Neural cell (in vitro differentiated cells): ENCODE measurements at regions not wholly inside any gene's neighbourhood (a gene's known extent, or its start where the extent isn't known, plus 50 kb on each side); places are given as distances from the start of the nearest gene placed in this dataset.

Source experiments
- H2AFZ ChIP-seq: fragments of 200-600, 300-800 bp; sonication (generic), shearing (Covaris generic); 2 replicates; pipeline ENCODE4 v1.6.0; 2014; ENCODE audit warnings: low read depth, mild to moderate bottlenecking, antibody characterized with exemption, low read length, moderate library complexity
- H3F3A ChIP-seq: fragments of 200-600 bp; shearing (Covaris generic); 2 replicates; pipeline ENCODE4 v1.6.1; 2016; ENCODE audit warnings: mild to moderate bottlenecking, moderate library complexity, mixed read lengths, antibody characterized with exemption, low read length; ENCODE audit not compliant: insufficient read depth, poor library complexity, severe bottlenecking
- H3K27ac ChIP-seq: fragments of 200-600, 300-800 bp; sonication (generic), shearing (Covaris generic); 2 replicates; pipeline ENCODE4 v1.5.1; 2014; ENCODE audit warnings: mild to moderate bottlenecking, low read length, moderate library complexity
- H3K27me3 ChIP-seq: fragments of 300-800, 200-600 bp; sonication (generic), shearing (Covaris generic); 2 replicates; pipeline ENCODE4 v1.6.0; 2014; ENCODE audit warnings: mild to moderate bottlenecking, low read depth, low read length, moderate library complexity; ENCODE audit not compliant: insufficient read depth
- H3K36me3 ChIP-seq: fragments of 300-800, 200-600 bp; sonication (generic), shearing (Covaris generic); 2 replicates; pipeline ENCODE4 v1.5.1; 2014; ENCODE audit warnings: mild to moderate bottlenecking, antibody characterized with exemption, low read length, moderate library complexity; ENCODE audit not compliant: insufficient read depth
- H3K4me2 ChIP-seq: fragments of 300-800, 200-600 bp; sonication (generic), shearing (Covaris generic); 2 replicates; pipeline ENCODE4 v1.6.0; 2014; ENCODE audit warnings: mild to moderate bottlenecking, low read length
- H3K4me3 ChIP-seq: fragments of 300-800, 200-600 bp; sonication (generic), shearing (Covaris generic); 2 replicates; pipeline ENCODE4 v1.5.1; 2014; ENCODE audit warnings: mild to moderate bottlenecking, low read length, moderate library complexity
- H3K79me2 ChIP-seq: fragments of 200-600 bp; shearing (Covaris generic); replicated peaks from 2 replicates; pipeline ENCODE4 v1.6.0; 2014; ENCODE audit warnings: mild to moderate bottlenecking, low read length, moderate library complexity; ENCODE audit not compliant: insufficient read depth
- H3K9ac ChIP-seq: fragments of 300-800, 200-600 bp; sonication (generic), shearing (Covaris generic); 2 replicates; pipeline ENCODE4 v1.6.1; 2016; ENCODE audit warnings: mild to moderate bottlenecking, low read length, mixed read lengths
- H3K9me2 ChIP-seq: fragments of 200-600 bp; shearing (Covaris generic); 2 replicates; pipeline ENCODE4 v1.6.1; 2016; ENCODE audit warnings: mild to moderate bottlenecking, low read length, mixed read lengths; ENCODE audit not compliant: insufficient read depth
- H3K9me3 ChIP-seq: fragments of 200-600, 300-800 bp; sonication (generic), shearing (Covaris generic); 2 replicates; pipeline ENCODE4 v1.6.1; 2016; ENCODE audit warnings: mild to moderate bottlenecking, mixed run types, low read length, moderate library complexity, mixed read lengths
- H4K20me1 ChIP-seq: fragments of 200-600 bp; shearing (Covaris generic); 2 replicates; pipeline ENCODE4 v1.6.1; 2016; ENCODE audit warnings: mild to moderate bottlenecking, mixed run types; ENCODE audit not compliant: insufficient read depth
- CTCF ChIP-seq: fragments of 450-650 bp; IDR thresholded peaks from 2 replicates; pipeline ENCODE4 v1.5.1; 2014; ENCODE audit warnings: antibody characterized with exemption, mild to moderate bottlenecking, moderate library complexity; ENCODE audit not compliant: poor library complexity, severe bottlenecking
- EP300 ChIP-seq: fragments of 450-650 bp; conservative IDR thresholded peaks from 2 replicates; pipeline ENCODE4 v1.6.1; 2014; ENCODE audit warnings: antibody characterized with exemption, mild to moderate bottlenecking, moderate library complexity; ENCODE audit not compliant: poor library complexity, severe bottlenecking
- EZH2 ChIP-seq: fragments of 200-600, 300-800 bp; shearing (Covaris generic), sonication (generic); IDR thresholded peaks from 2 replicates; pipeline ENCODE4 v1.6.1; 2014; ENCODE audit warnings: antibody characterized with exemption, low read length, borderline replicate concordance, mild to moderate bottlenecking; ENCODE audit not compliant: insufficient read depth, poor library complexity, severe bottlenecking
- MXI1 ChIP-seq: fragments of 450-650 bp; conservative IDR thresholded peaks from 2 replicates; pipeline ENCODE4 v1.6.1; 2014; ENCODE audit warnings: antibody characterized with exemption, mild to moderate bottlenecking; ENCODE audit not compliant: poor library complexity, severe bottlenecking
- POLR2AphosphoS5 ChIP-seq: IDR thresholded peaks from 2 replicates; pipeline ENCODE4 v1.6.1; 2012
- RAD21 ChIP-seq: fragments of 450-650 bp; conservative IDR thresholded peaks from 2 replicates; pipeline ENCODE4 v1.6.1; 2014; ENCODE audit warnings: antibody characterized with exemption, mild to moderate bottlenecking, moderate library complexity
- REST ChIP-seq: IDR thresholded peaks from 2 replicates; pipeline ENCODE4 v1.6.1; 2012; ENCODE audit warnings: borderline replicate concordance
- SMC3 ChIP-seq: fragments of 450-650 bp; conservative IDR thresholded peaks from 2 replicates; pipeline ENCODE4 v1.6.1; 2014; ENCODE audit warnings: antibody characterized with exemption, mild to moderate bottlenecking, moderate library complexity; ENCODE audit not compliant: poor library complexity
- TAF1 ChIP-seq: IDR thresholded peaks from 2 replicates; pipeline ENCODE4 v1.6.1; 2012; ENCODE audit warnings: low read depth

- no peaks in the 10 kb centered on the region for H3F3A ChIP-seq
- H3K27ac ChIP-seq = no peak overlapping the region
- no peak overlapping the region for H3K9ac ChIP-seq
- TF ChIP-seq REST (no peak), POLR2AphosphoS5 (no peak), EP300 (no peak), SMC3 (no peak), MXI1 (no peak), TAF1 (no peak), RAD21 (no peak), EZH2 (no peak), CTCF (no peak)
- no peak overlapping the region for H2AFZ ChIP-seq
- no peaks in the 10 kb centered on the region for H3K27me3 ChIP-seq
- no peaks in the 10 kb centered on the region for H3K36me3 ChIP-seq
- H3K9me3 ChIP-seq = no peaks in the 10 kb centered on the region
- no peaks in the 10 kb centered on the region for H3K79me2 ChIP-seq
- no peak overlapping the region for H3K4me2 ChIP-seq
- no peaks in the 10 kb centered on the region for H3K9me2 ChIP-seq
- no peak overlapping the region for H3K4me3 ChIP-seq
- no peaks in the 10 kb centered on the region for H4K20me1 ChIP-seq
Observed at GRCh38 chr6:166749666-166750065, 122.6 kb upstream of the RPS6KA2 start.

- Histone ChIP-seq H2AFZ (no peak overlapping the region), H3K79me2 (no peaks in the 10 kb centered on the region), H3K27ac (no peak overlapping the region), H3K9me2 (no peaks in the 10 kb centered on the region), H4K20me1 (no peaks in the 10 kb centered on the region), H3K27me3 (no peaks in the 10 kb centered on the region), H3F3A (no peaks in the 10 kb centered on the region), H3K36me3 (no peaks in the 10 kb centered on the region), H3K9me3 (no peaks in the 10 kb centered on the region), H3K4me3 (no peak overlapping the region), H3K4me2 (no peak overlapping the region), H3K9ac (no peak overlapping the region)
- no peak for TF ChIP-seq RAD21
- no peak for TF ChIP-seq MXI1
- no peak for TF ChIP-seq REST
- no peak for TF ChIP-seq CTCF
- no peak for TF ChIP-seq POLR2AphosphoS5
- TF ChIP-seq TAF1 = no peak
- TF ChIP-seq SMC3 = no peak
- TF ChIP-seq EP300 = no peak
- no peak for TF ChIP-seq EZH2
Observed at GRCh38 chr6:166747644-166748595, 120.9 kb upstream of the RPS6KA2 start.
